ENCODE measurements at regions not wholly inside any gene's neighbourhood (a gene's known extent, or its start where the extent isn't known, plus 50 kb on each side); places are given as distances from the start of the nearest gene placed in this dataset.

DNA sequence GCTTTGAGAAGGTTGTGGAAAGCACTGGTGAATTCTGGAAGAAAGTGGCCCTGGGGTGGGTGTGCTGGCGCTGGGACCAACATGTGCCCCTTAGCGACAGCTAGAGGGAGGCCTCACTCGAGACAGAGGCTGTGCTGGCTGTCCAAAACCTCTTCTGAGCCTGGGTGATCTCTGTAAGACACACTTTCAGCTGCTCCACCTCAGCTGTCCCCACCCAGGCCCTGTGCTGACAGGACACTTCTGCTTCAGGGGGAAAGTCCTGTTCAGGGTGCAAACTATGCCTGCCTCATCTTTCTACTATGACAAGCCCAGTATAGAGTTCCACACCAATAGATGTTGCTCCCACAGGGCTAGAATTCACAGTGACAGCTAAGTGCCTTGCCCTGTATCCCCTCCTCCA lies 426.4 kb downstream of the MED10 start:
- DNase-seq (ENCODE audit: low read depth), result no peak

DNA sequence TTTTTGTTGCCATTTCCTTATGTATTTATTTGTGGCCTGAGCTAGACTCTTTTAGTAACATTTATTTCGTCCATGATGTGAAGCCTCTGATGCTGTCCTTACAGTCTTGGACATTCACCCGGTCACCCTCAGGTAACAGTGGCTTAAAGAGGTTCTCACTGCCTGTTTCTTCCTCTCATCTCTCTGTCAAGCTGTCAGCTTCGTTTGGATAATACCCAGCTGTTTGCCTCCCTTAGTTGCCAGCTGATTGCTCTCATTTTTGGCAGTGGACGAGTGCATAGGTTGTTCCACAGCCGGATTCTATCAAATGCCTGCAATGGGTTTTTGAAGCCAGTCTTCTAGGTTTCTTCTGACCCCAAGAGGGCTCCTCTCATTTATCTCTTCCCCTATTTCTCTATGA lies 427.7 kb downstream of the MED10 start:
- no peak for DNase-seq (ENCODE audit: low read depth)

DNA sequence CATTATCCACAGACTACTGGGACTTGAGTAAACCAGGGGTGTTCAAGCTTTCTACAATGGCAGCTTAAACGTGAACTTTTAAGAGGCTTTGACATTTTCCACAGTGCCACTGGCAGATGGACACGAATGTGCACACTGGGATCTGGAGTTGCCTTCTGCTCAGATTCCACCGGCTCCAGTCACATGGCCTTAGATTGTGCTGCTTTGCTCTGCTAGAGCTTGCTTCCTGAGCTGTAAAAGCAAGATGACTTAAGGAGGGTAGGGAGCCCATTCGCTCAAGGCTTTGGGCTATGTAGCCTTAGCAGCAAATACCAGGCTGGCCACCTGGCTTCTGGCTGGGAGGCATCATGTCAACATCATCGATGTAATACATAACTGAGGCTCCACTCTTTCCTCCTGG lies 436.9 kb downstream of the MED10 start:
- DNase-seq (ENCODE audit: low read depth), result no peak

DNA sequence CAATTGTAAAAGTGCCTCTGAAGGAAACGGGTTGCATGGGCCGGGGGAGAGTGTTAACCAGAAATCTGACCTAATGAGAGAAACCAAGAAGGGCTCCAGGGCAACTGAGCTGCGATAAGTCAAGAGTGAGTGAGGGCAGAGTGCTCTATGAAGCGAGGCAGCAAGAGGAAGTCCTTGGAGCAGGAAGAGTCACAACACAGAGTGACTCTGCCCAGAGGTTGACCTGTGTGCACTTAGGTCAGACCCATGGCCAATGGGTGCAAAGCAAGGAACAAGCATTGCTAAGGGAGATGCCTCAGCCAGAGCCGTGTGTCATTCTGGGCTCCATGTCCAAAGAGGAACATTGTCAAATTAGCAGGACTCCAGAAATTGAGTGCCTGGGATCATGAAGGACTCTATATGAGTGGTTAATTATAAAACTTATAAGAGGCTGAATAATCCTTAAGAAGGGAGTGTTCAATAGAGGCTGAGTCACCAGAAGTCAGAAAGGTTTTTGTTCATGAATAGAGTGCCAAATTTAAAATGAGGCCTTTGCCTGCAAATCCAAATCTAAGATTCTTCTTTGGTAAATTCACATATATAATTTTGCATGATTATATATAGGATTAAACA lies 438.5 kb downstream of the MED10 start:
- no peak for DNase-seq (ENCODE audit: low read depth)

DNA sequence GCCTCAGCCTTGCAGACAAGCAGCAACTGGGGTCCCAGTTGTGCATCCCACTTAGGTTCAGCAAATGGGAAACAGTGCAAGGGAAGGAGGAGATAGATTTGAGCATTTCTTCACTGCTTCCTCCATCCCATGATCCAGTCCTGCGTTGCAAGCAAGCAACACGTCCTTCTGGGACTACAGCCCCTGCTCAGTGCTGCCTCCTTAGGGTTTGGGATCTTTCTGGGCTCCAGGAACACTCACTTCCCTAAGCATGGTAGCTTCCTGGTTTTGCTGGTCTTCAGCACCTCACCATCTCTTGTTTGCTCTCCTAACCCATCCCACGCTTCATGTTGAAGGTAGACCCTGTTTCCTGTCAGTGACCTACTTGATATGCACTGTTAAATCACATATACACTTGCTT lies 444.7 kb downstream of the MED10 start:
- no peak for DNase-seq (ENCODE audit: low read depth)

DNA sequence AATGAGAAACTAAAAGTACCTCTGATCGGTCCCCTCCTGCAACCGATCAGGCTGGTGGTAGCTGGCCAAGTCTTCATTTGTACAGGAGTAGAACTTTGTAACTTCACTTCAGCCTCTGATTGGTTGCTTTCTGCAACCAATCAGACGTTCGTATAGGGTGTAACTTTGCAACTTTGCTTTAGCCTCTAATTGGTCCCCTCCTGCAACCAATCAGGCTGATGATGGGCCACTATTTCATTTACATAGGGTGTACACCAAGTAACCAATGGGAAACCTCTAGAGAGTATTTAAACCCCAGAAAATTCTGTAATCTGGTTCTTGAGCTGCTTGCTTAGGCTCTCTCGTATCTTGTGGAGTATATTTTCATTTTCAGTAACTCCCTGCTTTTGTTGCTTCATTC lies 445.5 kb downstream of the MED10 start:
- DNase-seq (ENCODE audit: low read depth), result no peak

DNA sequence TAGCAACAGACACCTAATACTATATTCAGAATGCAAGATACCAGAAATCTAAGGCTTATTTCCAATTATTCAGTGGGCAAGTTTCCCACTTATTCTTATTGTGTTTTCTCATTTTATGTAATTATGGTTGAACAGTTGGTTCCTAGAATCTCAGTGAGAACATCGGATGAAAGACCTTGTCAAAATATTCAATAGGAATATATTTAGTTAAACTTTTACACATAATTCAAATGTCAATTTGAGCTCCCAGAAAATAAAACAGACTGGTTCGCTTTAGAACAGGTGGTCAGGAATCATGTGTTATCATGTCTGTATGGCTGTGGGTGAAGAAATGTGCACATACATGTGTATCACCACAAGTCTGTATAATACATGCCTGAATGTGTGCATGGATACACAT lies 447.8 kb downstream of the MED10 start:
- no peak for DNase-seq (ENCODE audit: low read depth)

DNA sequence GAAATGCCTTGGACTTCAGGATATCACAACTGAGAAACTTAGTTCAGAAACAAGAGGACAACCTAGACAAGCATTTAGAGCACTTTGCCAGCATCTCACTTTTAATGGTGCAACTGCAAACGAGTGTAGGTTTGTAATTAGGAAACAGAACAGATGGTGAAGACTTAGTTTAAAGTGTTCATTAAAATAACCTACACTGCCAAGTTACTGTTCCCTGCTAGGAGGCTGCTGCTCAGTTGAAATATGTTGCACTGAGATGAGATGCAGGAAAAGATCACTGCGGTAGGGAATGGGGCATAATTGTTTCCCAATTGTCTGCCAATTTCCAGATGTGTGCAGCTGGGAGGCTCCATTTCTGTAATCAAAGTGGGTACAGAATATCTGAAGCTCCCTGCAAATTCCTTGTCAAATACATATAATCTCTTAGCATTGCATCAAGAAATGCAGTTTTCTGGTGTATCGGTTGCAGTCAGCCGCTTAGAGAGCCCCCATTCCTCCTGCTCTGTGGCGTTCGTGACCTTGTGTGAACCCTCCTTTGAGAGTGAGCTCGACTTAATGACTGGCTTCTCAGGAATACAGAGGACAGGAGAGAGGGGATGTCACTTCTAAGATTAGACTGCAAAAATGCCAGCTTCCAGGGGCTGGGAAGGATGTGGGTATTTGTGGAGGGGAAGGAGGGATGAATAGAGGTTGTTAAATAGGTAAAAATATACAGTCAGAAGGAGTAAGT lies 448.9 kb downstream of the MED10 start:
- no peak for DNase-seq (ENCODE audit: low read depth)

DNA sequence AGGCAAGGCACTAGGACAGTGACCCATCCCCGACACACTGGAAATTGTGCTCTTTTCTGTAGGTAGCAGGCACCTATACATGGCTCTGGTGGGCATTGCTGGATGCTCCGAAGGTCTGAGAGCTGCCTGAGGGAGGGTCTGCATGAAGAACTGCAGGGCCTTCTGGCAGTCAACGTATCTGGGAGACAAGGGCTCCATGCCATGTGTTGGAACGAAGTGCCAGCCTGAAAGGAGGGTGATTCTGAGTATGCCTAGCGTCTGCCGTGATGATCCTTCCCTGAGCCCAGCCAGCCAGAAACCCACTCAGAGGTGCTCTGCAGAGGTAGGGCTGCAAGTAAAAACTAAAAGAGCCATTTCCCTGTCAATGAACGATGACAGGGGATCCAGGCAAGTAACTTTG lies 453.2 kb downstream of the MED10 start:
- no peak for DNase-seq (ENCODE audit: low read depth)

DNA sequence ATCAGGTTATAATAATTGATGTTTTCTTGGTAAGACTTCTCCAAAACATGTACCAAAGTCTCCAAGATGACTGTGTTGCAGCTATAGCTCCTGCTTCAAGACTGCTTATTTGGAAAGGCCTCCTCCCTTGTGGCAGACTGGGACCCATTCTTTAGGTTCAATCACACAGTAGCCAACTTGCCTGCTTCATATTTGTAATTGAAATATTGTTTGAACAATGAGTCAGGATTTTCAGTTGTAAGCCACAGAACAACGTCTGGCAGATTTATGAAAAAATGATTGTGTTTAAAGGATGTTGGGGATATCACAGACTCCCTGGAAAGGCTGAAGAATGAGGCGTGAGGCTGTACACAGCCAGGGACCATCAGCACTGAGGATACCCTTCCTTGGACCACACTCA lies 458.9 kb downstream of the MED10 start:
- no peak for DNase-seq (ENCODE audit: low read depth)

DNA sequence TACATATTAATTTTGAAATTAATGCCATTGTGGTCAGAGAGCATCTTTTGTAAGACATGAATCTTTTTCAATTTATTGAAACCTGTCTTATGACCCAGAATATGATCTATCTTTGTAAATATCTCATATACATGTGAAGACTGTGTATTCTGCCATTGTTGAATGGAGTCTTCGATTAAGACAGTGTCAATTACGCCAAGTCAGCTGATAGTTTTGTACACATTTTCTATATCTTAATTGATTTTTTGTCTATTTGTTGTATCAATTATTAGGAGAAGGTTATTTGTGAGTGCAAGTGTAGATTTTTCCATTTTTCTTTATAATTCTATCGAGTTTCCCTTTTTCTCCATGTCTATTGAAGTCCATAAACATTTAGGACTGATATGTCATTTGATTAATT lies 471.6 kb downstream of the MED10 start:
- DNase-seq (ENCODE audit: low read depth), result no peak

DNA sequence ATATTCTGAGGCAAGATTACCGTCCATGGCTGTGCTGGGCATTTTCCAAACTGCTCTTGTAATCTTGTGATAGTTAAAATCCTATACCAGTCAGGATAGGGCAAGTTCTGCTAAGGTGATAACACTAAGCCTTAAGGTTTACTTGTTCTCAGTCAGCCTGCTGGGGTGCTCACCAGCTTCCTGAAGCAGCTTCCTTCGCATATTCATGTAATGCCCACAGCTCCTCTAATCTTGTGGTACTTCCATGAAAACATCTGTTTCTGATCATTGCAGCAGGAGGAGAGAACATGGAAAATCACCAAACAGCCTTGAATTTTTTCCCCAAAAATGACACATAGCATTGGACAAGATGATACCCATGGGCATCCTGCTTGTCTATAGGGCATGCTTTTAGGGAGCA lies 473.2 kb downstream of the MED10 start:
- DNase-seq (ENCODE audit: low read depth), result no peak

DNA sequence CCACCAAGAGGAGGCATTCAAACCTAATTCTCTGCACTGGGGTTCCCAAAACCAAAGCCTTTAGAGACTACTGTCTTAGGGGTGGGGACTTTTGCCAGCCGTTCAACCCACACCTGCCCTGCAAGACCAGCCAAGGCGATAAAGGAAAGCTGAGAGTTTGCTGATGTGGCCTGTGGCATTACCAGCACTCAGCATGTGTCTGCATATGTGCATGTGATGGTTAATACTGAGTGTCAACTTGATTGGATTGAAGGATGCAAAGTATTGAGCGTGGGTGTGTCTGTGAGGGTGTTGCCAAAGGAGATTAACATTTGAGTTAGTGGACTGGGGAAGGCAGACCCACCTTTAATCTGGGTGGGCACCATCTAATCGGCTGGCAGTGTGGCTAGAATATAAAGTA lies 474.2 kb downstream of the MED10 start:
- DNase-seq (ENCODE audit: low read depth), result no peak

DNA sequence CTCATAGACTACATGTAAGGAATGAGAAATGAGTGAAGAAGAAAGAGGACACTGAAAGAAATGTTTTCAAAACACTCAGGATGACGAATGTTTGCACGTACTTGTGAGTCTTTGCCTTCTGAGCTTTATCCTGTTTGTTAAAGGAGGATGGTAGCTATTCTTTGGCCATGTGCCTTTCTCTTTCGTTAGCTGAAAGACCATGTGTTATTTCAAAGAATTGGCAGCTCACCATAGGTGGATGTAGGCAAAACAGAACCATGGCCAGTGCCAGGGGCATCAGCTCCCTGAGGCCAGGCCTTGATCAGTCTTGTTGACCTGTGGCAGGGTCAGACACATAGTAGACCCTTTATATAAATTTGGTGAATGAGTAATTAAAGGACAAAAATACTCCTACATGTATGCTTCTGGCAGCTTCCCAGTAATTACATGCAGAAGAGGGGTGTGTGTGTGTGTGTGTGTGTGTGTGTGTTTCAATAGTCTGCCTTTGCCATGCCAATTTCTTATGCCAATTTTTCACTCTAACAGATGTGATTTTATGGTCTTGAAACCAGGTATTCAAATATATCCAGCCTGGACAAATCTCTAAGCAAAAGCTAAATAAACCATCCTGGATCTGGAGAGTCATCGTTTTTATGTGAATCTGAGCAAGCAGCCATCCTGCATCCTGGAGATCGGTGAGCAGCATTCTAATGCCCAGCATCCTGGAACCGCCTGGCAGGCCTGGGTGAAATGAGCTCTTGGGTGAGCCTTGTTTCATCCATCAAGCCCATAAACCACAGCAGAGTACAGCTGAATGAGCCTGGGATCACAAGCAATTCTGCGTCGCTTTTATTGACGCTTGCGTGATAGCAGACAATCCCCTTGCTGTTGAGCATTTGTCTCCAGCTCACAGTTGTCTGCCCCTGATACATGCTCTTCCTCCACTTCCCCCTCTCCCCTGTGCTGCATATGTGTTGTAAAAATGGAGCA lies 475.4 kb downstream of the MED10 start:
- no peak for DNase-seq (ENCODE audit: low read depth)

DNA sequence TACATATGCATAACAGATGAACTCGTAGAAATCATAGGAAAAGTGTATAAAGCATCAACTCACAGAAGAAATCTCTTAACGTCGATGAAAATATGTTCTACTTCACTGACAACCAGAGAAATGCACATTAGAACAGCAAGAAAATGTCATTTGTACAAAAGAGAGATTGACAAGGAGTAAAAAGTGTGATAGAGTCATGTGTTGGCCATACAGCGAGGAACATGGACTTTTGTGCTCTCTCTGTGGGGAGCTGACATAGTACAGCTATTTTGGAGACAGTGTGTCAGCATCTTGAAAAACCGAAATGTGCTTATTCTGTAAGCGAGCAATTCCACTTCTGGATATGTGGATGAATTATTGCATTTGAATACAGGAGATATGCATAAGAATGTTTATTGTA lies 477.9 kb downstream of the ICE1 start:
- no peak for DNase-seq (ENCODE audit: low read depth)

DNA sequence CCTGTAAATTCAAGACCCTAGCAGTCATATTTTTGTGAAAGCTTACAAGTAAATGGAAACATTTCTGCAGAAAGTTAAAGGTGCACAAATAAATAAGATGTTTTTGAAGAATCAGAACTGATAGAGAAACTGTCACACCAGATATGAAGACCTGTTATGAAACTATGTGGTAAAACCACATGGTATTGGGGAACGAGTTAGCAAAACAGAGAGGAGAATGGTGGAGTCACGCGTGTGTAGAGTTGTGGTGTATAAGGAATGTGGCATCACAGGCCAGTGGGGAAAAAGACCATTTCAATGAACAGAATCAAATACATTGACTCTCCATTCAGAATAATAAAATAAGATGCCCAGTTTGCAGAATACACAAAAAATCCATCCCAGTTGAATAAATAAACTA lies 477.2 kb downstream of the ICE1 start:
- DNase-seq (ENCODE audit: low read depth), result no peak

DNA sequence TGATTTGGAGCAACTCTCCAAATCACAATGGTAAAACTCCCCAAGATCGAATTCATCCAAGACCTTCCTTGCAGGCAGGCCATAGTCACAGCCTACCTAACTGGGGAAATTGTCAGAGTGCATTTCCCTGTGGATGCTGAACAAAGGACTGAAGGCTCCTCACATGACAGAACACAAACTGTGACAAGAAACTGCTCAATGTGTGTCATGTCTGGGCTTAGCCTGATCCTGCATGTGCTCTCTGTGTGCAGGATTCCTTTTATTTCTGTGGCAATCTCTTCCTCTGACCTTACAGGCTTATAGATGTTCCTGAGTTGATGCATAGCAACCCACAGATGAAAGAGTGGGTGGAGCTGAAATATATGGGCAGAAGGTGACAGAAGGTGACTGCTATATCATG lies 465.8 kb downstream of the ICE1 start:
- no peak for DNase-seq (ENCODE audit: low read depth)

DNA sequence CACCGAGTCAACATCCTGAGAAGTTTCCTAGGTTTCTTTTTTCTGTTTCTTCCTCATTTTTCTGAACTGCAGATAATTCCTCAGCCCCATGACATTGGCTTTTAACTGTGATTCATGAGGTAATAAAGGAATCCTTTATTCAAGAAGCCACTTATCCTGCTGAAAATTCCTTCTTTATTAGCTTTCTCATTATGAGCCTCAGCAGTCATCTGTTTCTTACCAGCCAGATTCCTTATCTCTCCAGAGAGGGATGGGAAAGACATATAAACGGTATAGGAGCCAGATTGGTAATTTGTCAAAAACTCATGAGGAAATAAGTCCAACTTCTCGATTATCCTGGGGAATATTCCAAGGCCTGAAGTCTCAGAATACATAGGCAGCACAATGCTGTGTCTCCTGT lies 465.4 kb downstream of the ICE1 start:
- DNase-seq (ENCODE audit: low read depth), result no peak

DNA sequence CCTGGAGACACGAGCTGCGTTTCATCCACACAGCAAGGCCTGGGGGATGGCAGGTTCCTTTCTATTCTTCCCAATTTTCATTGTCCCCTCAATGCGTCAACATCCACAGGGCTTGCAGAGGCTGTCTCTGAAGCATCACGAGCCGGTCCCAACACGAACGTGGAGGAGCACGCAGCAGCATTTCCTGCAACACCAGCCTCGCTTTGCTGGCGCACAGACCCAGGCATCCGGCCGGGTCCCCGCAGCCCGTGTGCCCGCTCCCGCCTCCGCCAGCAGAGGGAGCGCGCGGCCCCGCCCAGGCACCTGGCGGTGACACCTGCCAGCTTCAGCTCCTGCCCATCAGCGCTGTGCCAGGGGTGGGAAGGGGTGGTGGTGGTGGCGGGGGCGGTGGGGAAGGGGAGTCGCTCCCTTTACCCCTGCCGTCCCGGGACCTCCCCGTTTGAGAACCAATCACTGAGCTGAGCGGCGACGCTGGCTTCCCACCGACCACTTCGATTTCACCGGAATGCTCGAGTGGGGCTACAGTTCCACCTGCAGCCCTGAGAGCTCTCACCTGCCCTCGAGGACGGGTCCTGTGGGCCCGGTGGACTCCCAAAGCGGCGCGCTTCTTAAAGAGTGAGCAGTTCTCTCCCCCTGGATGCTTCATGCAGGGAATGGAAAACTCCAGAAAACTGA lies 464.5 kb downstream of the ICE1 start:
- DNase-seq (ENCODE audit: low read depth), result no peak

DNA sequence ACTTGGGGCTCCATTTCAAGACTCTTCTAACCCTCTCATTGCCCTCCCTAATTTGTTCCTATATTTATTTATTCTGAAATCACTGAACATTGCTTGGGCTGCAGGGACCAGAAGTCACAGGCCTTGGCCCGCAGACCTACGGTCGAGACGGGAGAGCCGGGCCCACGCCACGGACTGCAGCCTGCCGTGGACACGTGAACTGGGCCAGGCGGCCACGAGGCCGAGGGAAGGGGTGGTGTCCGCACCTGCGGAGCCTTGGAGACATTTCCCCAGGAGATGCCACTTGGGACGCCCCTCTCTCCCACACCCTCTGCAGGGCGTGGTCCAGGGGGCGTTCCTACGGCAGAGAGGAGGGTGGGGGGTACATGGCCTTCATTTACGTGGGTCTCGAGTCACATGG lies 463.9 kb downstream of the ICE1 start:
- no peak for DNase-seq (ENCODE audit: low read depth)

DNA sequence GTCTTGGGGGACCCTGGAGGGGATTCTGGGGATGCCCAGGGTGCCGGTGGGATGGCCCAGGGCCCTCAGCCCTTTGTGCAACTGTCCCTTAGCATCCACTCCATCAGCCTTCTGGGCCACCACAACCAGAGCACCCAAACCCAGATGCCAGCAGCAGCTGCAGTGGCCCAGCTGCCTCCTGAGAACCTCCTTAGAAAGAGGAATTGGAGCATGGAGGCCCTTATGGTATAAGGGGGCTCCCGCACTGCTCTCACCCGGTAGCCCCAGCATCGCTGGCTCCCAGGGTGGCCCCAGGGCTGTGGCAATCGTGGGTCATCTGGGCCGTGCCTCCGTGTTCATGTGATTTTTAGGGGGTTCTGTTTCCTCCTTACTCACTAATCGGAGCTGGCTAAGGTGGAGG lies 463.3 kb downstream of the ICE1 start:
- DNase-seq (ENCODE audit: low read depth), result no peak

DNA sequence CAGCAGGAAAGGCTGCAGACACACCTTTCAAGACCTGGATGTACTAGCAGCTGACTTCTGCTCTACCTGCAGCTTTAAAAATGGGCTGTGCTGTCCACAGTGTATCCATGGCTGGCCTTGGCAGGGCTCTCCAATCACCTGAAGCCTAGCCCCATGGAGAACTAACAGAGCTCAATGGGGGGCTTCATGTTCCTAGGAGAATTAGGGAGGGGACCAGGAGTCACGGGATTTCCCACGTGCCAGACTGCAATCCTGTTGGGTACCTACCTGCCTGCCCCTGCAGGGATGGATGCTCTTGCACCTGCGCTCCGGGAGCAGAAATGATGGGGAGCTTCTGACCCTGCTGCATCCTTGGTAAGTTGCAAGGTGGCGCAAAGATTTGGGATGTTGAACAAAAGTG lies 462.1 kb downstream of the ICE1 start:
- no peak for DNase-seq (ENCODE audit: low read depth)

DNA sequence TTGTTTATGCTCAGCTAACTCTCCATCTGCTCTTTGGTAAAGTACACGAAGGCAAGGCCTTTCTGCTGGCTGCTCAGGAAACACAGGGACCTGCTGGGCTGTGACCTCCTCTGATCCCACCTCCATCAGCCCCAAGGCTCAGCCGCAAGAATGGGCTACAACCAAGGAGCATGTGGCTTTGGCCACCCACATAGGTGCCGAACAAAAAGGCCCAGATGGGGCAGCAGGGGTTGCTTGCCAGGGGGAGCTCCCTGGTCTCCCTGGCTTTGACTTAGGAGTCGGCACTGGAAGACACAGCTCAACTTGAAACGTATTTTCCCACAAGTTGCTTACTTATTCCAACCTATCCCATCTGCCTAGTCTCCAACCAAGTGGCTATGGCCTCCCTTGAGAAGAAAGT lies 461.1 kb downstream of the ICE1 start:
- DNase-seq (ENCODE audit: low read depth), result no peak

Measured in iris pigment epithelial cell (primary cell).